Thyroid gland (tissue), 4 donors: ENCODE measurements at regions not wholly inside any gene's neighbourhood (a gene's known extent, or its start where the extent isn't known, plus 50 kb on each side); places are given as distances from the start of the nearest gene placed in this dataset.

Experiments
- DNase-seq, 2 donors: peaks; one replicate each; pipeline ENCODE4 v3.0.0-alpha.2; 2019
- H3K27ac ChIP-seq, 3 donors: fragments of 200-600 bp; sonication (generic); 1 replicate in 2 of 3; 2 replicates in 1 of 3; pipeline ENCODE4 v1.5.1; 2016 to 2019; ENCODE audit warnings: mild to moderate bottlenecking in 1 of 3, moderate library complexity in 1 of 3
- H3K27me3 ChIP-seq: fragments of 200-600 bp; sonication (generic); one replicate; pipeline ENCODE4 v1.5.1; 2019
- H3K36me3 ChIP-seq, 2 donors: fragments of 200-600 bp; sonication (generic); one replicate each; pipeline ENCODE4 v1.5.1; 2016 to 2019
- H3K4me1 ChIP-seq, 2 donors: fragments of 200-600 bp; sonication (generic); one replicate each; pipeline ENCODE4 v1.5.1; 2017 to 2019
- H3K4me3 ChIP-seq, 3 donors: fragments of 200-600 bp; sonication (generic); replicated peaks in 1 of 3; 1 replicate in 2 of 3; 2 replicates in 1 of 3; pipeline ENCODE4 v1.5.1; 2016; ENCODE audit warnings: mild to moderate bottlenecking in 1 of 3
- H3K9me3 ChIP-seq: fragments of 200-600 bp; sonication (generic); one replicate; pipeline ENCODE4 v1.5.1; 2017
- CTCF ChIP-seq, 6 experiments: fragments of 200-600 bp in 3 of 6; fragments of 450-650 bp in 3 of 6; sonication (generic) in 3 of 6; IDR thresholded peaks; one replicate each; pipeline ENCODE4 v1.5.1; 2016 to 2019; ENCODE audit warnings: antibody characterized with exemption in 6 of 6, mild to moderate bottlenecking in 2 of 6, inconsistent platforms in 1 of 6, moderate library complexity in 1 of 6
- POLR2A ChIP-seq, 2 donors: fragments of 450-650 bp; IDR thresholded peaks; one replicate each; pipeline ENCODE4 v1.6.1; 2017; ENCODE audit warnings: antibody characterized with exemption in 2 of 2, mild to moderate bottlenecking in 2 of 2, moderate library complexity in 1 of 2
- WGBS, 2 donors: methylation state at CpG; one replicate each; pipeline ENCODE4 v1.1.5; 2017; 5-methylcytosine and 5-hydroxymethylcytosine counted together
- intact Hi-C: fragments of 100-400 bp; cut with DNase I; formaldehyde crosslinking; loops from one replicate; pipeline ENCODE4 v1.15.1; 2023

DNA sequence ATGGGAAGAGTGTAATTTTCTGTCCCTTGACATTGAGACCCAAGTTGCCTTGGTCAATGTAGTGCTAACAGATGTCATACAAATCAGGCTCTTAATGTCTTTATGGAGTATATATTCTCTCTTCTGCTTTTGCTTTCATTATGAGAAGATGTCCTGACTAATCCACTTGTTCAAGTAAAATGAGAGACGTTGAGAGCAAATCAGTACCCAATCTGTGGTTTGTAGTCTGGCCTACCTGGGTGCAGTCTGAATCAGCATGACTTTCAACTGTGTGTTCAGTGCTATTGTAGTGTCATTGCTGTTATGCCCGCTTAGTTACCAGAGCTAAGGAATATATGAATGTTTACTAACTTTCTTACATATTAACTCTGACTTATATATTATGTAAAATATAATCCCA is 612.4 kb downstream of the ANKRD7 start:
- no peak for DNase-seq
- Histone ChIP-seq H3K4me1 (no peaks in the 10 kb centered on the region), H3K36me3 (no peaks in the 10 kb centered on the region), H3K27ac (no peak overlapping the region), H3K9me3 (no peaks in the 10 kb centered on the region), H3K27me3 (no peaks in the 10 kb centered on the region), H3K4me3 (no peak overlapping the region)
- TF ChIP-seq CTCF (IDR thresholded peaks at IDR 0.05) (no peak), POLR2A (IDR thresholded peaks at IDR 0.05) (no peak)
- 84 to 89% methylated on average over 2 of the region's 2 CpGs for WGBS, 2 donors
- intact Hi-C loops = no loop called here

GRCh38 chr7:118839515-118839914 is 615.0 kb downstream of the ANKRD7 start:
- no peak for DNase-seq
- Histone ChIP-seq H3K9me3 (no peaks in the 10 kb centered on the region), H3K36me3 (no peaks in the 10 kb centered on the region), H3K27ac (no peak overlapping the region), H3K4me1 (no peaks in the 10 kb centered on the region), H3K27me3 (no peaks in the 10 kb centered on the region), H3K4me3 (no peak overlapping the region)
- intact Hi-C loops = no loop called here
- WGBS, 2 donors = 82 to 85% methylated on average over 4 of the region's 4 CpGs
- TF ChIP-seq CTCF (IDR thresholded peaks at IDR 0.05) = no peak
- no peak for TF ChIP-seq POLR2A (IDR thresholded peaks at IDR 0.05)

DNA sequence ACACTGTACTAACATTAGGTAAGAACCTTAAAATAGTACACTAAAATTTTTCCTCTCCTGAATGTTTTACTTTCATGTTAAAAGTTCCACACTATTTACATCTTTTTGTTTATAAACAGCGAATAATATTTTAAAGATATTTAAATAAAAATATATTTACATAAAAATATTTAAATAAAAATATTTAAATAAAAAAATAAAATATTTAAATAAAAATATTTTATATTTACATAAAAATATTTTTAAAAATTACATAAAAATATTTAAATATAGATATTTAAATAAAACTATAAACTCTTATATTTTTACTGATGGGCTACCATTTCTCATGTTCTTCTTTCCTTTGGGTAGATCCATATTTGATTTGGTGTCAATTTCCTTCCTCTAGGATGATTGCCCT is 619.0 kb downstream of the ANKRD7 start:
- Histone ChIP-seq H3K27ac (no peak overlapping the region), H3K4me3 (no peak overlapping the region), H3K4me1 (no peaks in the 10 kb centered on the region), H3K36me3 (no peaks in the 10 kb centered on the region), H3K9me3 (no peaks in the 10 kb centered on the region), H3K27me3 (no peaks in the 10 kb centered on the region)
- 86 to 91% methylated on average over 1 of the region's 1 CpG for WGBS, 2 donors
- DNase-seq = no peak
- no peak for TF ChIP-seq CTCF (IDR thresholded peaks at IDR 0.05)
- TF ChIP-seq POLR2A (IDR thresholded peaks at IDR 0.05) = no peak
- intact Hi-C loops = no loop called here

DNA sequence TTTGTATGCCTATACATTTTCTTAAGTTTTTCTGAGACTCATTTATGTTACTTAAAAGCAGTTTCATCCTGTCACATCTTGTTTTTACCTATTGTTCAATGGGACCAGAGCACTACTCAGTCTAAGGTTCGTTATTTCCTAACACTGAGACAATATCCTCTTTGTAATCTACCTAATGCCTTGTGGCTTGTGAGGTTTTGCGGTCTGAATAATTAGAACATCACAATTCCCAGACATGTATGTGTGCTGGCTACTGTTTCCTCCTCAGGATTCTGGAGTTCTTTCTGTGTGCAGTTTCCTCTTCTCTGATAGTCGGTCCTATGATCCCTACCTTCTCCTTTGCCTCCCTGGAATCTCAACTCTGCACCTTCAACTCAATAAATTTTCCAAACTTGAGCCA is 620.2 kb downstream of the ANKRD7 start:
- no peak overlapping the region for H3K27ac ChIP-seq
- TF ChIP-seq POLR2A (IDR thresholded peaks at IDR 0.05) = no peak
- TF ChIP-seq CTCF (IDR thresholded peaks at IDR 0.05) = no peak
- no peaks in the 10 kb centered on the region for H3K9me3 ChIP-seq
- WGBS, 2 donors = 77% methylated on average over 3 of the region's 3 CpGs
- no peak overlapping the region for H3K4me3 ChIP-seq
- intact Hi-C loops = no loop called here
- no peaks in the 10 kb centered on the region for H3K27me3 ChIP-seq
- H3K4me1 ChIP-seq = no peaks in the 10 kb centered on the region
- no peak for DNase-seq
- no peaks in the 10 kb centered on the region for H3K36me3 ChIP-seq

DNA sequence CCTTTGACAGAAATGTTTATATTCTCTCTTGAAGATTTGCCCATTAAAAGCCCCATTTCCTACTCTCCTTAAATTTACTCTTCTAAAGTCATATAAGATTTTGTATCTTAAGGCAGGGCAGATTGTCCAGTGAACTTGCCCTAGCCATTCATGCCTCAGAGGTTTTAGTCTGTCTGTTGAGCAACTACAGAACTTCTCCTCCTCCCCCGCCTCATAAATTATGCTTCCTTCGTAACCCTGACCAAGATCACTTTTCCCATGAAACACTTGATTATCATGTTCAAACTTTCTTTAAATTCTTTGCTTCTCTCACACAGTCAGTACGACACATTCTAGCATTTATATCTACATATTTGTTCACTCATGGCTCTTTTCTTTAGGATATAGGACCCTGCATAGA is 621.3 kb downstream of the ANKRD7 start:
- intact Hi-C loops = no loop called here
- Histone ChIP-seq H3K27ac (no peak overlapping the region), H3K4me3 (no peak overlapping the region), H3K9me3 (no peaks in the 10 kb centered on the region), H3K27me3 (no peaks in the 10 kb centered on the region), H3K4me1 (no peaks in the 10 kb centered on the region), H3K36me3 (no peaks in the 10 kb centered on the region)
- TF ChIP-seq CTCF (IDR thresholded peaks at IDR 0.05) (no peak), POLR2A (IDR thresholded peaks at IDR 0.05) (no peak)
- no peak for DNase-seq
- 92 to 95% methylated on average over 3 of the region's 3 CpGs for WGBS, 2 donors
